ENCODE measurements at regions not wholly inside any gene's neighbourhood (a gene's known extent, or its start where the extent isn't known, plus 50 kb on each side); places are given as distances from the start of the nearest gene placed in this dataset.

GRCh38 chr22:48885271-48885918 lies 942.3 kb downstream of the BRD1 start:
- ATAC-seq (no peak), FAIRE-seq (no peak), DNase-seq (ENCODE audit: low spot score) (no peak)
- 57% methylated on average over 16 of the region's 18 CpGs for WGBS (ENCODE audit: low lambda C conversion rate)
- H3K79me2 ChIP-seq (ENCODE audit: insufficient read depth, low read length) = no peaks in the 10 kb centered on the region
- no peak overlapping the region for H3K27ac ChIP-seq (ENCODE audit: extremely low read length, insufficient read depth, low read length)
- no peak overlapping the region for H3K9ac ChIP-seq (ENCODE audit: insufficient read depth, low read depth, low read length)
- H3K9me3 ChIP-seq (ENCODE audit: low read length) = no peaks in the 10 kb centered on the region
- no peak overlapping the region for H2AFZ ChIP-seq (ENCODE audit: low read length)
- no peaks in the 10 kb centered on the region for H3K4me1 ChIP-seq (ENCODE audit: insufficient read depth, low read length)
- intact Hi-C loops (cut with micrococcal nuclease; ENCODE audit: unreplicated experiment) = no loop called here
- peaks cover 1 to 17% of the 10 kb centered on the region in 2 experiments; a peak in 2 of 5 replicates for H3K27me3 ChIP-seq (ENCODE audit: control insufficient read depth in 1 of 2, insufficient read depth in 2 of 2, low read length in 2 of 2)
- CTCF ChIA-PET (ENCODE audit: low intra/inter-chr PET ratio, low total read pairs) = no interaction called here
- in situ Hi-C loops (cut with HindIII; ENCODE audit: extremely low pct_ligation_motif_present, low pct_unique_long_range_greater_than_20kb) = no loop called here
- POLR2A ChIA-PET = no interaction called here
- BruUV-seq (replicated peaks) = no TSS peak
- no peak overlapping the region for H3K4me2 ChIP-seq (ENCODE audit: low read depth, low read length)
- no peak overlapping the region for H3K4me3 ChIP-seq (replicated peaks in 1 of 3; ENCODE audit: insufficient read depth in 1 of 3, low read depth in 2 of 3, low read length in 3 of 3)
- H4K20me1 ChIP-seq (ENCODE audit: insufficient read depth, low read length) = no peaks in the 10 kb centered on the region
- no peaks in the 10 kb centered on the region for H3K36me3 ChIP-seq (replicated peaks in 1 of 2; ENCODE audit: control insufficient read depth in 1 of 2, insufficient read depth in 2 of 2, low read length in 2 of 2)
- no peak for TF ChIP-seq RFXAP (CRISPR knock-in tag; IDR thresholded peaks at IDR 0.05; ENCODE audit: borderline replicate concordance)
- TF ChIP-seq PAX8 (CRISPR knock-in tag; IDR thresholded peaks at IDR 0.05; ENCODE audit: borderline replicate concordance) = no peak
- no peak for TF ChIP-seq NFYB (CRISPR knock-in tag; IDR thresholded peaks at IDR 0.05)
- no peak for TF ChIP-seq TAF1 (CRISPR knock-in tag; IDR thresholded peaks at IDR 0.05)
- no peak for TF ChIP-seq ZNF574 (CRISPR knock-in tag; IDR thresholded peaks at IDR 0.05)
- no peak for TF ChIP-seq PLRG1 (conservative IDR thresholded peaks at IDR 0.05)
- TF ChIP-seq, protein P1, sequence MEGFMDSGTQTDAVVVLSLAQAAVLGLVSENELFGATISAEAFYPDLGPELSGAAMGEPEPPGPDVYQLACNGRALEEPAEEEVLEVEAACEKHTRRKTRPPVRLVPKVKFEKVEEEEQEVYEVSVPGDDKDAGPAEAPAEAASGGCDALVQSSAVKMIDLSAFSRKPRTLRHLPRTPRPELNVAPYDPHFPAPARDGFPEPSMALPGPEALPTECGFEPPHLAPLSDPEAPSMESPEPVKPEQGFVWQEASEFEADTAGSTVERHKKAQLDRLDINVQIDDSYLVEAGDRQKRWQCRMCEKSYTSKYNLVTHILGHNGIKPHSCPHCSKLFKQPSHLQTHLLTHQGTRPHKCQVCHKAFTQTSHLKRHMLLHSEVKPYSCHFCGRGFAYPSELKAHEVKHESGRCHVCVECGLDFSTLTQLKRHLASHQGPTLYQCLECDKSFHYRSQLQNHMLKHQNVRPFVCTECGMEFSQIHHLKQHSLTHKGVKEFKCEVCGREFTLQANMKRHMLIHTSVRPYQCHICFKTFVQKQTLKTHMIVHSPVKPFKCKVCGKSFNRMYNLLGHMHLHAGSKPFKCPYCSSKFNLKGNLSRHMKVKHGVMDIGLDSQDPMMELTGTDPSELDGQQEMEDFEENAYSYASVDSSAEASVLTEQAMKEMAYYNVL (CRISPR knock-in tag; IDR thresholded peaks at IDR 0.05; ENCODE audit: borderline replicate concordance) = no peak
- TF ChIP-seq USF2 (IDR thresholded peaks at IDR 0.05; ENCODE audit: low read depth, low read length) = no peak
- no peak for TF ChIP-seq USF2 (CRISPR knock-in tag; IDR thresholded peaks at IDR 0.05; ENCODE audit: borderline replicate concordance)
- no peak for TF ChIP-seq MAFG (CRISPR knock-in tag; IDR thresholded peaks at IDR 0.05)
- TF ChIP-seq MIXL1 (CRISPR knock-in tag; IDR thresholded peaks at IDR 0.05) = no peak
- no peak for TF ChIP-seq CCAR2 (optimal IDR thresholded peaks at IDR 0.05; ENCODE audit: low read depth, low read length)
- no peak for TF ChIP-seq HNF4G (IDR thresholded peaks at IDR 0.05; ENCODE audit: borderline replicate concordance, low read depth, low read length)
- no peak for TF ChIP-seq HNF4G (CRISPR knock-in tag; IDR thresholded peaks at IDR 0.05; ENCODE audit: borderline replicate concordance, low read depth)
- TF ChIP-seq, protein P2, sequence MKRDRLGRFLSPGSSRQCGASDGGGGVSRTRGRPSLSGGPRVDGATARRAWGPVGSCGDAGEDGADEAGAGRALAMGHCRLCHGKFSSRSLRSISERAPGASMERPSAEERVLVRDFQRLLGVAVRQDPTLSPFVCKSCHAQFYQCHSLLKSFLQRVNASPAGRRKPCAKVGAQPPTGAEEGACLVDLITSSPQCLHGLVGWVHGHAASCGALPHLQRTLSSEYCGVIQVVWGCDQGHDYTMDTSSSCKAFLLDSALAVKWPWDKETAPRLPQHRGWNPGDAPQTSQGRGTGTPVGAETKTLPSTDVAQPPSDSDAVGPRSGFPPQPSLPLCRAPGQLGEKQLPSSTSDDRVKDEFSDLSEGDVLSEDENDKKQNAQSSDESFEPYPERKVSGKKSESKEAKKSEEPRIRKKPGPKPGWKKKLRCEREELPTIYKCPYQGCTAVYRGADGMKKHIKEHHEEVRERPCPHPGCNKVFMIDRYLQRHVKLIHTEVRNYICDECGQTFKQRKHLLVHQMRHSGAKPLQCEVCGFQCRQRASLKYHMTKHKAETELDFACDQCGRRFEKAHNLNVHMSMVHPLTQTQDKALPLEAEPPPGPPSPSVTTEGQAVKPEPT (CRISPR knock-in tag; IDR thresholded peaks at IDR 0.05; ENCODE audit: low read depth) = no peak
- TF ChIP-seq SPEN (CRISPR knock-in tag; IDR thresholded peaks at IDR 0.05; ENCODE audit: low read depth) = no peak
- TF ChIP-seq ZSCAN9 (CRISPR knock-in tag; IDR thresholded peaks at IDR 0.05; ENCODE audit: borderline replicate concordance) = no peak
- TF ChIP-seq GLI4 (CRISPR knock-in tag; IDR thresholded peaks at IDR 0.05; ENCODE audit: borderline replicate concordance) = no peak

All from HepG2 (cell line).